Liver (tissue), 8 donors: ENCODE measurements at regions not wholly inside any gene's neighbourhood (a gene's known extent, or its start where the extent isn't known, plus 50 kb on each side); places are given as distances from the start of the nearest gene placed in this dataset.

ENCODE experiments used
- DNase-seq: peaks from one replicate; pipeline ENCODE4 v3.0.0-alpha.2; 2017; ENCODE audit warnings: low spot score
- H3K27ac ChIP-seq, 2 donors: one replicate each; pipeline ENCODE4 v1.7.0; 2013; ENCODE audit warnings: inconsistent platforms in 2 of 2, low read length in 2 of 2, control low read depth in 1 of 2, low read depth in 1 of 2, mild to moderate bottlenecking in 1 of 2
- H3K27me3 ChIP-seq, 4 donors: one replicate each; pipeline versions ENCODE4 v1.6.1 to v1.7.0; 2013; ENCODE audit warnings: low read length in 3 of 4, inconsistent platforms in 1 of 4, mild to moderate bottlenecking in 1 of 4, moderate library complexity in 1 of 4; ENCODE audit not compliant: control insufficient read depth in 4 of 4, insufficient read depth in 4 of 4
- H3K36me3 ChIP-seq, 4 donors: one replicate each; pipeline versions ENCODE4 v1.6.1 to v1.7.0; 2013; ENCODE audit warnings: low read length in 3 of 4, mild to moderate bottlenecking in 3 of 4, low read depth in 1 of 4, moderate library complexity in 1 of 4; ENCODE audit not compliant: control insufficient read depth in 4 of 4, insufficient read depth in 3 of 4
- H3K4me1 ChIP-seq, 4 donors: one replicate each; pipeline versions ENCODE4 v1.6.1 to v1.7.0; 2013; ENCODE audit warnings: low read length in 3 of 4, mild to moderate bottlenecking in 3 of 4, moderate library complexity in 1 of 4; ENCODE audit not compliant: control insufficient read depth in 4 of 4, insufficient read depth in 4 of 4
- H3K4me3 ChIP-seq, 3 donors: one replicate each; pipeline versions ENCODE4 v1.6.1 to v1.7.0; 2013; ENCODE audit warnings: low read length in 3 of 3, control low read depth in 1 of 3, low read depth in 1 of 3, mild to moderate bottlenecking in 1 of 3
- H3K9ac ChIP-seq, 2 donors: one replicate each; pipeline ENCODE4 v1.7.0; 2013; ENCODE audit warnings: low read length in 2 of 2, mild to moderate bottlenecking in 2 of 2, moderate library complexity in 2 of 2, control low read depth in 1 of 2, low read depth in 1 of 2
- H3K9me3 ChIP-seq, 4 donors: one replicate each; pipeline versions ENCODE4 v1.6.1 to v1.7.0; 2013; ENCODE audit warnings: low read length in 3 of 4; ENCODE audit not compliant: control insufficient read depth in 4 of 4
- ATF3 ChIP-seq: IDR thresholded peaks from 2 replicates; pipeline ENCODE4 v1.6.1; 2016; ENCODE audit warnings: antibody characterized with exemption
- CTCF ChIP-seq: fragments of 150-350 bp; IDR thresholded peaks from 2 replicates; pipeline ENCODE4 v1.5.1; 2017; ENCODE audit warnings: improper control_type of control experiment, low read depth, low read length; ENCODE audit not compliant: missing input control
- EGR1 ChIP-seq, 2 donors: IDR thresholded peaks; 2 replicates each; pipeline ENCODE4 v1.6.1; 2016 to 2018; ENCODE audit warnings: antibody characterized with exemption in 2 of 2, low read depth in 2 of 2
- FOXA1 ChIP-seq: IDR thresholded peaks from 2 replicates; pipeline ENCODE4 v1.6.1; 2016; ENCODE audit warnings: antibody characterized with exemption
- FOXA2 ChIP-seq: IDR thresholded peaks from 2 replicates; pipeline ENCODE4 v1.6.1; 2016; ENCODE audit warnings: antibody characterized with exemption
- GABPA ChIP-seq, 2 donors: IDR thresholded peaks in 1 of 2; conservative IDR thresholded peaks in 1 of 2; 2 replicates each; pipeline ENCODE4 v1.6.1; 2016; ENCODE audit warnings: antibody characterized with exemption in 2 of 2, mild to moderate bottlenecking in 1 of 2, moderate library complexity in 1 of 2
- HNF4A ChIP-seq, 2 donors: conservative IDR thresholded peaks; 2 replicates each; pipeline ENCODE4 v1.6.1; 2016; ENCODE audit warnings: antibody characterized with exemption in 2 of 2, mild to moderate bottlenecking in 2 of 2
- HNF4G ChIP-seq: IDR thresholded peaks from 2 replicates; pipeline ENCODE4 v1.6.1; 2016; ENCODE audit warnings: antibody characterized with exemption
- JUND ChIP-seq, 2 donors: IDR thresholded peaks; 2 replicates each; pipeline ENCODE4 v1.6.1; 2016; ENCODE audit warnings: antibody characterized with exemption in 2 of 2
- MAX ChIP-seq: IDR thresholded peaks from 2 replicates; pipeline ENCODE4 v1.6.1; 2016; ENCODE audit warnings: antibody characterized with exemption
- NR2F2 ChIP-seq: IDR thresholded peaks from 2 replicates; pipeline ENCODE4 v1.6.1; 2016; ENCODE audit warnings: antibody characterized with exemption
- RAD21 ChIP-seq, 2 donors: IDR thresholded peaks; 2 replicates each; pipeline ENCODE4 v1.6.1; 2016; ENCODE audit warnings: antibody characterized with exemption in 2 of 2, mild to moderate bottlenecking in 2 of 2
- REST ChIP-seq: IDR thresholded peaks from 2 replicates; pipeline ENCODE4 v1.6.1; 2016; ENCODE audit warnings: antibody characterized with exemption, mild to moderate bottlenecking
- RXRA ChIP-seq, 2 donors: IDR thresholded peaks; 2 replicates each; pipeline ENCODE4 v1.6.1; 2017 to 2018; ENCODE audit warnings: antibody characterized with exemption in 2 of 2, mild to moderate bottlenecking in 1 of 2
- SP1 ChIP-seq: IDR thresholded peaks from 2 replicates; pipeline ENCODE4 v1.6.1; 2018; ENCODE audit warnings: antibody characterized with exemption, mild to moderate bottlenecking
- TAF1 ChIP-seq: conservative IDR thresholded peaks from 2 replicates; pipeline ENCODE4 v1.6.1; 2016; ENCODE audit warnings: antibody characterized with exemption, mild to moderate bottlenecking
- YY1 ChIP-seq: IDR thresholded peaks from 2 replicates; pipeline ENCODE4 v1.6.1; 2016; ENCODE audit warnings: antibody characterized with exemption, mild to moderate bottlenecking
- ZBTB33 ChIP-seq: IDR thresholded peaks from 2 replicates; pipeline ENCODE4 v1.6.1; 2016; ENCODE audit warnings: antibody characterized with exemption
- WGBS: extraction: QIAGEN DNeasy Blood & Tissue Kit; methylation state at CpG from one replicate; pipeline ENCODE4 v1.1.7; 2013; 5-methylcytosine and 5-hydroxymethylcytosine counted together
- donor health status: healthy.
- donor health status: healthy.
- donor health status: healthy.
- donor health status: healthy.
- donor health status: healthy.

- H3K27me3 ChIP-seq = peaks cover 0 to 6% (median 0%) of the 10 kb centered on the region in 4 donors
- DNase-seq = no peak
- H3K27ac ChIP-seq = no peak overlapping the region
- WGBS = 87% methylated on average over 4 of the region's 4 CpGs
- H3K4me3 ChIP-seq = no peak overlapping the region
- H3K4me1 ChIP-seq = no peaks in the 10 kb centered on the region
- no peak for TF ChIP-seq ATF3
- TF ChIP-seq GABPA (IDR thresholded peaks at IDR 0.05 in 1 of 2, conservative IDR thresholded peaks at IDR 0.05 in 1 of 2) = no peak
- no peak for TF ChIP-seq JUND (IDR thresholded peaks at IDR 0.05)
- TF ChIP-seq NR2F2 = no peak
- no peak for TF ChIP-seq SP1
- TF ChIP-seq CTCF = no peak
- TF ChIP-seq EGR1 (IDR thresholded peaks at IDR 0.05; ENCODE audit: low read depth in 2 of 2) = no peak
- TF ChIP-seq TAF1 = no peak
- TF ChIP-seq RXRA (IDR thresholded peaks at IDR 0.05) = no peak
- no peak for TF ChIP-seq REST
- TF ChIP-seq RAD21 (IDR thresholded peaks at IDR 0.05) = no peak
- TF ChIP-seq YY1 = no peak
- TF ChIP-seq FOXA2 = no peak
- H3K9ac ChIP-seq = no peak overlapping the region
- no peaks in the 10 kb centered on the region for H3K36me3 ChIP-seq
- H3K9me3 ChIP-seq = no peaks in the 10 kb centered on the region
Measured at GRCh38 chr3:167908221-167908620, 172.7 kb downstream of the SERPINI1 start.

- WGBS = 67% methylated on average over 1 of the region's 1 CpG
- Histone ChIP-seq H3K9me3 (no peaks in the 10 kb centered on the region), H3K27me3 (no peaks in the 10 kb centered on the region), H3K9ac (no peak overlapping the region), H3K4me3 (no peak overlapping the region), H3K27ac (no peak overlapping the region), H3K4me1 (no peaks in the 10 kb centered on the region), H3K36me3 (no peaks in the 10 kb centered on the region)
- no peak for DNase-seq
- no peak for TF ChIP-seq FOXA1
Measured at GRCh38 chr3:167901138-167901537, 165.6 kb downstream of the SERPINI1 start.

- Histone ChIP-seq H3K9ac (no peak overlapping the region), H3K36me3 (no peaks in the 10 kb centered on the region), H3K4me3 (no peak overlapping the region), H3K27me3 (no peaks in the 10 kb centered on the region), H3K27ac (no peak overlapping the region), H3K9me3 (no peaks in the 10 kb centered on the region), H3K4me1 (peaks cover 0 to 6% (median 1%) of the 10 kb centered on the region in 4 donors)
- TF ChIP-seq JUND (IDR thresholded peaks at IDR 0.05) (no peak), RXRA (IDR thresholded peaks at IDR 0.05) (no peak), ZBTB33 (no peak), TAF1 (no peak), ATF3 (no peak), RAD21 (IDR thresholded peaks at IDR 0.05) (no peak), HNF4G (no peak), GABPA (IDR thresholded peaks at IDR 0.05 in 1 of 2, conservative IDR thresholded peaks at IDR 0.05 in 1 of 2) (no peak), NR2F2 (no peak), HNF4A (conservative IDR thresholded peaks at IDR 0.05) (no peak), EGR1 (IDR thresholded peaks at IDR 0.05; ENCODE audit: low read depth in 2 of 2) (no peak), FOXA2 (no peak), YY1 (no peak), FOXA1 (no peak), MAX (no peak)
- no peak for DNase-seq
- 66% methylated on average over 3 of the region's 3 CpGs for WGBS
Measured at GRCh38 chr3:167899093-167899492, 163.6 kb downstream of the SERPINI1 start.
